Transverse colon (tissue), 4 donors: ENCODE measurements at regions not wholly inside any gene's neighbourhood (a gene's known extent, or its start where the extent isn't known, plus 50 kb on each side); places are given as distances from the start of the nearest gene placed in this dataset.

ENCODE experiments used
- EP300 ChIP-seq: sonication (generic); formaldehyde crosslinking; IDR thresholded peaks from one replicate; pipeline ENCODE4 v1.6.1; 2017; ENCODE audit warnings: antibody characterized with exemption, low read depth
- POLR2A ChIP-seq: fragments of 450-650 bp; IDR thresholded peaks from one replicate; pipeline ENCODE4 v1.6.1; 2016; ENCODE audit warnings: antibody characterized with exemption, mild to moderate bottlenecking, moderate library complexity
- POLR2AphosphoS5 ChIP-seq, 3 donors: sonication (generic); formaldehyde crosslinking; IDR thresholded peaks; one replicate each; pipeline ENCODE4 v1.6.1; 2016; ENCODE audit warnings: antibody characterized with exemption in 3 of 3
- TF ChIP-seq, protein P1 (sequence below), 5 experiments: fragments of 200-600 bp in 3 of 5; fragments of 450-650 bp in 2 of 5; sonication (generic) in 3 of 5; IDR thresholded peaks; 1 replicate in 2 of 5; 2 replicates in 3 of 5; pipeline ENCODE4 v1.5.1; 2016 to 2017; ENCODE audit warnings: antibody characterized with exemption in 5 of 5, inconsistent platforms in 3 of 5, mild to moderate bottlenecking in 2 of 5, moderate library complexity in 1 of 5

DNA sequence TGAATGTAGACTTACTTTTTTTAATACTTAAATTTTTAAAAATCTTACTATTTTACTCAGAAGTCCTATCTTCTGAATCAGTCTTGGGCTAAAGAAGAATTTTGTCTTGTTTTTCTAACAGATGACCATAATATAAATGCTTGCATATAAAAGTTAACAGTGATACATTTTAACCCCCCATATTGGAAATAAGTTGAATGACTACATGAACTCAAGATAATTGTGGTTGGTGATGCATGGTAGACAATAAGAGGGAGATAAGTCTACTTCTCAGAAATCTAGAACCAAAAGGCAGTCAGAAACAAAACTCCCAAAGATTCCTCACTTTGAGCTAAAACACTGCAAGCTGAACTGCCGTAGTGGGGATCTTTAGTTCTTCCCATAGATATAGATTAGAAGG is 868.4 kb upstream of the SOX9 start:
- TF ChIP-seq, protein P1, sequence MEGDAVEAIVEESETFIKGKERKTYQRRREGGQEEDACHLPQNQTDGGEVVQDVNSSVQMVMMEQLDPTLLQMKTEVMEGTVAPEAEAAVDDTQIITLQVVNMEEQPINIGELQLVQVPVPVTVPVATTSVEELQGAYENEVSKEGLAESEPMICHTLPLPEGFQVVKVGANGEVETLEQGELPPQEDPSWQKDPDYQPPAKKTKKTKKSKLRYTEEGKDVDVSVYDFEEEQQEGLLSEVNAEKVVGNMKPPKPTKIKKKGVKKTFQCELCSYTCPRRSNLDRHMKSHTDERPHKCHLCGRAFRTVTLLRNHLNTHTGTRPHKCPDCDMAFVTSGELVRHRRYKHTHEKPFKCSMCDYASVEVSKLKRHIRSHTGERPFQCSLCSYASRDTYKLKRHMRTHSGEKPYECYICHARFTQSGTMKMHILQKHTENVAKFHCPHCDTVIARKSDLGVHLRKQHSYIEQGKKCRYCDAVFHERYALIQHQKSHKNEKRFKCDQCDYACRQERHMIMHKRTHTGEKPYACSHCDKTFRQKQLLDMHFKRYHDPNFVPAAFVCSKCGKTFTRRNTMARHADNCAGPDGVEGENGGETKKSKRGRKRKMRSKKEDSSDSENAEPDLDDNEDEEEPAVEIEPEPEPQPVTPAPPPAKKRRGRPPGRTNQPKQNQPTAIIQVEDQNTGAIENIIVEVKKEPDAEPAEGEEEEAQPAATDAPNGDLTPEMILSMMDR (IDR thresholded peaks at IDR 0.05) = no peak
- TF ChIP-seq POLR2AphosphoS5 (IDR thresholded peaks at IDR 0.05) = no peak
- no peak for TF ChIP-seq EP300
- no peak for TF ChIP-seq POLR2A
